ENCODE measurements at regions not wholly inside any gene's neighbourhood (a gene's known extent, or its start where the extent isn't known, plus 50 kb on each side); places are given as distances from the start of the nearest gene placed in this dataset.

GRCh38 chr2:733495-733894, 56.3 kb upstream of the TMEM18 start:
- ChIA-PET CTCF (no interaction called here), POLR2A (ENCODE audit: unreplicated experiment) (no interaction called here)
- H3K79me2 ChIP-seq (ENCODE audit: low read depth) = no peaks in the 10 kb centered on the region
- H3K36me3 ChIP-seq (ENCODE audit: low read depth) = no peaks in the 10 kb centered on the region
- no peaks in the 10 kb centered on the region for H3F3A ChIP-seq (ENCODE audit: insufficient read depth, low read depth)
- no peaks in the 10 kb centered on the region for H3K9me2 ChIP-seq (ENCODE audit: insufficient read depth)
- no peak overlapping the region for H3K27ac ChIP-seq
- no peak overlapping the region for H3K4me3 ChIP-seq
- H4K20me1 ChIP-seq (ENCODE audit: insufficient read depth) = no peaks in the 10 kb centered on the region
- intact Hi-C loops (cut with micrococcal nuclease; ENCODE audit: unreplicated experiment) = no loop called here
- H3K27me3 ChIP-seq (ENCODE audit: insufficient read depth, low read depth) = peaks cover 55% of the 10 kb centered on the region
- no peak for TF ChIP-seq EZH2 (IDR thresholded peaks at IDR 0.05; ENCODE audit: low read depth)
- no peak for TF ChIP-seq CTCF (conservative IDR thresholded peaks at IDR 0.05)
- no peak overlapping the region; the same call in 1 of the 2 replicates for H2AFZ ChIP-seq
- no peak overlapping the region for H3K4me2 ChIP-seq
- no peak for DNase-seq
- no peaks in the 10 kb centered on the region for H3K4me1 ChIP-seq (replicated peaks; ENCODE audit: insufficient read depth)
- BruUV-seq (replicated peaks) = no TSS peak
- H3K9me3 ChIP-seq (ENCODE audit: insufficient read depth, low read depth) = no peaks in the 10 kb centered on the region

- BruUV-seq (replicated peaks) = no TSS peak
- ChIA-PET POLR2A (ENCODE audit: unreplicated experiment) (no interaction called here), CTCF (no interaction called here)
- no peaks in the 10 kb centered on the region for H3K9me3 ChIP-seq (ENCODE audit: insufficient read depth, low read depth)
- no peak overlapping the region for H3K4me3 ChIP-seq
- H3K27me3 ChIP-seq (ENCODE audit: insufficient read depth, low read depth) = peaks cover 53% of the 10 kb centered on the region
- no peak overlapping the region; the same call in 1 of the 2 replicates for H2AFZ ChIP-seq
- H3K4me1 ChIP-seq (replicated peaks; ENCODE audit: insufficient read depth) = no peaks in the 10 kb centered on the region
- no peak overlapping the region for H3K4me2 ChIP-seq
- no peaks in the 10 kb centered on the region for H3K36me3 ChIP-seq (ENCODE audit: low read depth)
- H3F3A ChIP-seq (ENCODE audit: insufficient read depth, low read depth) = no peaks in the 10 kb centered on the region
- no peak overlapping the region for H3K27ac ChIP-seq
- no peak for DNase-seq
- TF ChIP-seq CTCF (conservative IDR thresholded peaks at IDR 0.05) = no peak
- no peak for TF ChIP-seq EZH2 (IDR thresholded peaks at IDR 0.05; ENCODE audit: low read depth)
- no peaks in the 10 kb centered on the region for H4K20me1 ChIP-seq (ENCODE audit: insufficient read depth)
- H3K79me2 ChIP-seq (ENCODE audit: low read depth) = no peaks in the 10 kb centered on the region
- H3K9me2 ChIP-seq (ENCODE audit: insufficient read depth) = no peaks in the 10 kb centered on the region
- intact Hi-C loops (cut with micrococcal nuclease; ENCODE audit: unreplicated experiment) = no loop called here
Measured at GRCh38 chr2:733001-733400, 55.8 kb upstream of the TMEM18 start.

- CTCF ChIA-PET = no interaction called here
Measured at GRCh38 chr2:731711-732110, 54.5 kb upstream of the TMEM18 start.

More at GRCh38 chr2:731711-732110, 54.5 kb upstream of the TMEM18 start:
- DNase-seq = no peak
- no peaks in the 10 kb centered on the region for H3K79me2 ChIP-seq (ENCODE audit: low read depth)
- TF ChIP-seq CTCF (conservative IDR thresholded peaks at IDR 0.05) (no peak), EZH2 (IDR thresholded peaks at IDR 0.05; ENCODE audit: low read depth) (no peak)
- no peak overlapping the region for H3K27ac ChIP-seq
- no TSS peak for BruUV-seq (replicated peaks)
- H3K9me3 ChIP-seq (ENCODE audit: insufficient read depth, low read depth) = no peaks in the 10 kb centered on the region
- H3K4me1 ChIP-seq (replicated peaks; ENCODE audit: insufficient read depth) = no peaks in the 10 kb centered on the region
- intact Hi-C loops (cut with micrococcal nuclease; ENCODE audit: unreplicated experiment) = no loop called here
- H4K20me1 ChIP-seq (ENCODE audit: insufficient read depth) = no peaks in the 10 kb centered on the region
- no peak overlapping the region for H3K4me3 ChIP-seq
- H3K27me3 ChIP-seq (ENCODE audit: insufficient read depth, low read depth) = peaks cover 55% of the 10 kb centered on the region
- H2AFZ ChIP-seq = no peak overlapping the region; the same call in 1 of the 2 replicates
- no peaks in the 10 kb centered on the region for H3K9me2 ChIP-seq (ENCODE audit: insufficient read depth)
- H3F3A ChIP-seq (ENCODE audit: insufficient read depth, low read depth) = no peaks in the 10 kb centered on the region
- POLR2A ChIA-PET (ENCODE audit: unreplicated experiment) = no interaction called here
- H3K36me3 ChIP-seq (ENCODE audit: low read depth) = no peaks in the 10 kb centered on the region
- no peak overlapping the region for H3K4me2 ChIP-seq
